Transverse colon (tissue), 4 donors: ENCODE measurements at regions not wholly inside any gene's neighbourhood (a gene's known extent, or its start where the extent isn't known, plus 50 kb on each side); places are given as distances from the start of the nearest gene placed in this dataset.

Experiments
- DNase-seq: peaks from one replicate; pipeline ENCODE4 v3.0.0-alpha.2; 2019
- H3K27ac ChIP-seq, 4 donors: fragments of 200-600 bp; sonication (generic); 2 replicates each; pipeline ENCODE4 v1.5.1; 2016 to 2018; ENCODE audit warnings: inconsistent platforms in 4 of 4
- H3K27me3 ChIP-seq: fragments of 200-600 bp; sonication (generic); 2 replicates; pipeline ENCODE4 v1.5.1; 2017; ENCODE audit warnings: inconsistent platforms
- H3K36me3 ChIP-seq, 4 donors: fragments of 200-600 bp; sonication (generic); 2 replicates each; pipeline ENCODE4 v1.5.1; 2017 to 2019; ENCODE audit warnings: inconsistent platforms in 4 of 4
- H3K4me1 ChIP-seq, 4 donors: fragments of 200-600 bp; sonication (generic); 2 replicates each; pipeline ENCODE4 v1.5.1; 2017 to 2020; ENCODE audit warnings: inconsistent platforms in 4 of 4
- H3K4me3 ChIP-seq, 4 donors: fragments of 200-600 bp; sonication (generic); 1 replicate in 1 of 4; 2 replicates in 3 of 4; pipeline versions ENCODE4 v1.5.1 to v1.6.1; 2017 to 2019; ENCODE audit warnings: inconsistent platforms in 4 of 4
- H3K9me3 ChIP-seq, 2 donors: fragments of 200-600 bp; sonication (generic); 2 replicates each; pipeline ENCODE4 v1.5.1; 2017 to 2019; ENCODE audit warnings: inconsistent platforms in 2 of 2
- CTCF ChIP-seq, 5 experiments: fragments of 200-600 bp in 3 of 5; fragments of 450-650 bp in 2 of 5; sonication (generic) in 3 of 5; IDR thresholded peaks; 1 replicate in 2 of 5; 2 replicates in 3 of 5; pipeline ENCODE4 v1.5.1; 2016 to 2017; ENCODE audit warnings: antibody characterized with exemption in 5 of 5, inconsistent platforms in 3 of 5, mild to moderate bottlenecking in 2 of 5, moderate library complexity in 1 of 5
- EP300 ChIP-seq: sonication (generic); formaldehyde crosslinking; IDR thresholded peaks from one replicate; pipeline ENCODE4 v1.6.1; 2017; ENCODE audit warnings: antibody characterized with exemption, low read depth
- POLR2A ChIP-seq: fragments of 450-650 bp; IDR thresholded peaks from one replicate; pipeline ENCODE4 v1.6.1; 2016; ENCODE audit warnings: antibody characterized with exemption, mild to moderate bottlenecking, moderate library complexity
- POLR2AphosphoS5 ChIP-seq, 3 donors: sonication (generic); formaldehyde crosslinking; IDR thresholded peaks; one replicate each; pipeline ENCODE4 v1.6.1; 2016; ENCODE audit warnings: antibody characterized with exemption in 3 of 3
- WGBS, 2 donors: methylation state at CpG; one replicate each; pipeline ENCODE4 v1.1.5; 2018; ENCODE audit warnings: low coverage in 1 of 2; 5-methylcytosine and 5-hydroxymethylcytosine counted together
- in situ Hi-C, 4 donors: fragments of 200-750 bp; cut with MboI; loops; one replicate each; pipeline versions ENCODE4 v1.15.0 to v1.15.1; 2017; ENCODE audit warnings: low sequenced_read_pairs in 3 of 4, low pct_ligation_motif_present in 1 of 4, low pct_unique_long_range_greater_than_20kb in 1 of 4
- intact Hi-C: fragments of 100-400 bp; cut with DNase I; formaldehyde crosslinking; loops from one replicate; pipeline ENCODE4 v1.15.1; 2023; ENCODE audit warnings: low total_unique reads

- H3K9me3 ChIP-seq, result no peaks in the 10 kb centered on the region
- WGBS, 2 donors, result 92% methylated on average over 2 of the region's 2 CpGs; no CpG with 5 or more reads in 1 of the 2 donors
- no peak for TF ChIP-seq CTCF (IDR thresholded peaks at IDR 0.05)
- TF ChIP-seq POLR2A, result no peak
- intact Hi-C loops (no loop called here), in situ Hi-C loops (no loop called here)
- no peaks in the 10 kb centered on the region for H3K36me3 ChIP-seq
- DNase-seq, result no peak
- no peak overlapping the region for H3K27ac ChIP-seq
- no peaks in the 10 kb centered on the region for H3K27me3 ChIP-seq
- no peaks in the 10 kb centered on the region for H3K4me1 ChIP-seq
- no peak overlapping the region for H3K4me3 ChIP-seq
Measured at GRCh38 chr13:31452525-31452924, 252.8 kb downstream of the B3GLCT start.

GRCh38 chr13:31455581-31455980, 255.8 kb downstream of the B3GLCT start:
- no peaks in the 10 kb centered on the region for H3K27me3 ChIP-seq
- no peaks in the 10 kb centered on the region for H3K9me3 ChIP-seq
- intact Hi-C loops, result no loop called here
- H3K36me3 ChIP-seq, result no peaks in the 10 kb centered on the region
- TF ChIP-seq EP300 (no peak), POLR2AphosphoS5 (IDR thresholded peaks at IDR 0.05) (no peak), CTCF (IDR thresholded peaks at IDR 0.05) (no peak), POLR2A (no peak)
- DNase-seq, result no peak
- no peak overlapping the region for H3K4me3 ChIP-seq
- H3K4me1 ChIP-seq, result no peaks in the 10 kb centered on the region
- H3K27ac ChIP-seq, result no peak overlapping the region
- in situ Hi-C loops, result no loop called here

- no peak overlapping the region for H3K27ac ChIP-seq
- no peak for DNase-seq
- TF ChIP-seq EP300 (no peak), CTCF (IDR thresholded peaks at IDR 0.05) (no peak), POLR2AphosphoS5 (IDR thresholded peaks at IDR 0.05) (no peak), POLR2A (no peak)
- H3K4me1 ChIP-seq, result no peaks in the 10 kb centered on the region
- intact Hi-C loops (no loop called here), in situ Hi-C loops (no loop called here)
- H3K4me3 ChIP-seq, result no peak overlapping the region
- H3K36me3 ChIP-seq, result no peaks in the 10 kb centered on the region
- H3K9me3 ChIP-seq, result no peaks in the 10 kb centered on the region
- H3K27me3 ChIP-seq, result no peaks in the 10 kb centered on the region
Measured at GRCh38 chr13:31456056-31456455, 256.3 kb downstream of the B3GLCT start.

- no peaks in the 10 kb centered on the region for H3K36me3 ChIP-seq
- no peak overlapping the region for H3K4me3 ChIP-seq
- in situ Hi-C loops, result no loop called here
- H3K4me1 ChIP-seq, result no peaks in the 10 kb centered on the region
- H3K27me3 ChIP-seq, result no peaks in the 10 kb centered on the region
- WGBS, 2 donors, result 48 to 55% methylated on average over 3 of the region's 3 CpGs
- no peak for DNase-seq
- no peak overlapping the region for H3K27ac ChIP-seq
- H3K9me3 ChIP-seq, result no peaks in the 10 kb centered on the region
- TF ChIP-seq POLR2A (no peak), EP300 (no peak)
- intact Hi-C loops, result no loop called here
Measured at GRCh38 chr13:31460061-31460460, 260.3 kb downstream of the B3GLCT start.

GRCh38 chr13:31461923-31462322, 262.1 kb downstream of the B3GLCT start:
- Histone ChIP-seq H3K27me3 (no peaks in the 10 kb centered on the region), H3K4me3 (no peak overlapping the region), H3K27ac (no peak overlapping the region), H3K36me3 (no peaks in the 10 kb centered on the region), H3K4me1 (no peaks in the 10 kb centered on the region), H3K9me3 (no peaks in the 10 kb centered on the region)
- intact Hi-C loops, result no loop called here
- 89 to 90% methylated on average over 2 to 5 of the region's 5 CpGs for WGBS, 2 donors
- in situ Hi-C loops, result no loop called here
- DNase-seq, result no peak
- no peak for TF ChIP-seq CTCF (IDR thresholded peaks at IDR 0.05)
- no peak for TF ChIP-seq EP300
- no peak for TF ChIP-seq POLR2A
- no peak for TF ChIP-seq POLR2AphosphoS5 (IDR thresholded peaks at IDR 0.05)
